ENCODE measurements at regions not wholly inside any gene's neighbourhood (a gene's known extent, or its start where the extent isn't known, plus 50 kb on each side); places are given as distances from the start of the nearest gene placed in this dataset.

- 98% methylated on average over 6 of the region's 6 CpGs for WGBS (ENCODE audit: low lambda C conversion rate)
Observed at GRCh38 chr6:44048277-44048676, 79.0 kb downstream of the MRPL14 start.

GRCh38 chr6:44047801-44048200 lies 79.5 kb downstream of the MRPL14 start:
- DNase-seq = no peak
- Histone ChIP-seq H3K36me3 (replicated peaks in 1 of 2; ENCODE audit: control insufficient read depth in 1 of 2, insufficient read depth in 2 of 2, low read length in 1 of 2) (no peaks in the 10 kb centered on the region), H3K4me2 (no peak overlapping the region), H3K4me1 (ENCODE audit: control insufficient read depth in 1 of 2, insufficient read depth in 2 of 2, low read depth in 1 of 2, low read length in 1 of 2) (peaks cover 59 to 87% of the 10 kb centered on the region in 2 experiments), H3K79me2 (ENCODE audit: insufficient read depth) (no peaks in the 10 kb centered on the region), H3K9me2 (no peaks in the 10 kb centered on the region), H3K9me3 (no peaks in the 10 kb centered on the region), H4K20me1 (ENCODE audit: insufficient read depth) (no peaks in the 10 kb centered on the region), H3K9ac (no peak overlapping the region), H3K27ac (ENCODE audit: low read depth in 2 of 2, low read length in 1 of 2) (peak overlapping the region in 1 of 2 experiments; percentile 94; a peak in 1 of 4 replicates), H3K27me3 (ENCODE audit: insufficient read depth) (no peaks in the 10 kb centered on the region), H3F3A (replicated peaks; ENCODE audit: insufficient read depth) (peaks cover 13% of the 10 kb centered on the region), H3K4me3 (ENCODE audit: low read depth in 2 of 2, low read length in 1 of 2) (no peak overlapping the region), H2AFZ (ENCODE audit: low read depth) (no peak overlapping the region)
- no peak for TF ChIP-seq POLR2AphosphoS5 (IDR thresholded peaks at IDR 0.05; ENCODE audit: low read depth, low read length)
- no peak for TF ChIP-seq EZH2phosphoT487 (IDR thresholded peaks at IDR 0.05; ENCODE audit: borderline replicate concordance, low read depth)
- no peak for TF ChIP-seq NRF1 (IDR thresholded peaks at IDR 0.05; ENCODE audit: low read depth, low read length)
- no peak for TF ChIP-seq RFX5 (IDR thresholded peaks at IDR 0.05; ENCODE audit: low read length)
- no peak for TF ChIP-seq CHD2 (IDR thresholded peaks at IDR 0.05; ENCODE audit: low read length, partially characterized antibody)
- TF ChIP-seq USF1 (IDR thresholded peaks at IDR 0.05; ENCODE audit: borderline replicate concordance, low read depth) = no peak
- TF ChIP-seq TEAD4 (IDR thresholded peaks at IDR 0.05; ENCODE audit: borderline replicate concordance, insufficient read depth) = no peak
- no peak for TF ChIP-seq RAD21 (IDR thresholded peaks at IDR 0.05; ENCODE audit: low read length)
- TF ChIP-seq ELF1 (IDR thresholded peaks at IDR 0.05) = no peak
- no peak for TF ChIP-seq GABPA (IDR thresholded peaks at IDR 0.05; ENCODE audit: low read depth)
- TF ChIP-seq IRF3 (IDR thresholded peaks at IDR 0.05; ENCODE audit: low read depth, low read length) = no peak
- no peak for TF ChIP-seq USF2 (IDR thresholded peaks at IDR 0.05; ENCODE audit: borderline replicate concordance, low read depth, low read length)
- POLR2A ChIA-PET = no interaction called here
- WGBS (ENCODE audit: low lambda C conversion rate) = 88% methylated on average over 3 of the region's 3 CpGs
- CTCF ChIA-PET = interaction anchor here (0.6 to 12.2 kb wide), 5 partner anchors 17 to 381 kb away, joined by 3 to 203 read pairs (median 3); no protein-coding TSS in a partner anchor

More at GRCh38 chr6:44048277-44048676, 79.0 kb downstream of the MRPL14 start:
- no peak overlapping the region for H3K4me3 ChIP-seq (ENCODE audit: low read depth in 2 of 2, low read length in 1 of 2)
- no peak for DNase-seq
- H3K9me3 ChIP-seq = no peaks in the 10 kb centered on the region
- peak overlapping the region in 1 of 2 experiments; percentile 94; a peak in 1 of 4 replicates for H3K27ac ChIP-seq (ENCODE audit: low read depth in 2 of 2, low read length in 1 of 2)
- H3K9me2 ChIP-seq = no peaks in the 10 kb centered on the region
- no peak overlapping the region for H2AFZ ChIP-seq (ENCODE audit: low read depth)
- H3K36me3 ChIP-seq (replicated peaks in 1 of 2; ENCODE audit: control insufficient read depth in 1 of 2, insufficient read depth in 2 of 2, low read length in 1 of 2) = no peaks in the 10 kb centered on the region
- no peaks in the 10 kb centered on the region for H4K20me1 ChIP-seq (ENCODE audit: insufficient read depth)
- H3K79me2 ChIP-seq (ENCODE audit: insufficient read depth) = no peaks in the 10 kb centered on the region
- no peak overlapping the region for H3K4me2 ChIP-seq
- POLR2A ChIA-PET = no interaction called here
- H3K27me3 ChIP-seq (ENCODE audit: insufficient read depth) = no peaks in the 10 kb centered on the region
- peaks cover 10% of the 10 kb centered on the region for H3F3A ChIP-seq (replicated peaks; ENCODE audit: insufficient read depth)
- no peak overlapping the region for H3K9ac ChIP-seq
- TF ChIP-seq TCF12 (IDR thresholded peaks at IDR 0.05) = no peak
- no peak for TF ChIP-seq ZBTB33 (IDR thresholded peaks at IDR 0.05; ENCODE audit: borderline replicate concordance, low read depth)
- TF ChIP-seq RFX5 (IDR thresholded peaks at IDR 0.05; ENCODE audit: low read length) = no peak
- TF ChIP-seq MEF2A (IDR thresholded peaks at IDR 0.05; ENCODE audit: borderline replicate concordance, low read depth) = no peak
- no peak for TF ChIP-seq RAD21 (IDR thresholded peaks at IDR 0.05; ENCODE audit: low read length)
- no peak for TF ChIP-seq JUND (IDR thresholded peaks at IDR 0.05)
- no peak for TF ChIP-seq CHD2 (IDR thresholded peaks at IDR 0.05; ENCODE audit: low read length, partially characterized antibody)
- CTCF ChIA-PET = interaction anchor here (0.6 to 12.2 kb wide), 5 partner anchors 15 to 381 kb away, joined by 3 to 203 read pairs (median 3); no protein-coding TSS in a partner anchor
- peaks cover 55 to 87% of the 10 kb centered on the region in 2 experiments for H3K4me1 ChIP-seq (ENCODE audit: control insufficient read depth in 1 of 2, insufficient read depth in 2 of 2, low read depth in 1 of 2, low read length in 1 of 2)

All from SK-N-SH (cell line).